Body of pancreas (tissue), 4 donors: ENCODE measurements at regions not wholly inside any gene's neighbourhood (a gene's known extent, or its start where the extent isn't known, plus 50 kb on each side); places are given as distances from the start of the nearest gene placed in this dataset.

Source experiments
- POLR2A ChIP-seq, 3 donors: fragments of 450-650 bp; IDR thresholded peaks; one replicate each; pipeline ENCODE4 v1.6.1; 2016; ENCODE audit warnings: antibody characterized with exemption in 3 of 3, mild to moderate bottlenecking in 2 of 3
- TF ChIP-seq, protein P1 (sequence below), 7 experiments: fragments of 450-650 bp in 4 of 7; fragments of 200-600 bp in 3 of 7; sonication (generic) in 3 of 7; IDR thresholded peaks; one replicate each; pipeline ENCODE4 v1.5.1; 2016 to 2019; ENCODE audit warnings: antibody characterized with exemption in 7 of 7

DNA sequence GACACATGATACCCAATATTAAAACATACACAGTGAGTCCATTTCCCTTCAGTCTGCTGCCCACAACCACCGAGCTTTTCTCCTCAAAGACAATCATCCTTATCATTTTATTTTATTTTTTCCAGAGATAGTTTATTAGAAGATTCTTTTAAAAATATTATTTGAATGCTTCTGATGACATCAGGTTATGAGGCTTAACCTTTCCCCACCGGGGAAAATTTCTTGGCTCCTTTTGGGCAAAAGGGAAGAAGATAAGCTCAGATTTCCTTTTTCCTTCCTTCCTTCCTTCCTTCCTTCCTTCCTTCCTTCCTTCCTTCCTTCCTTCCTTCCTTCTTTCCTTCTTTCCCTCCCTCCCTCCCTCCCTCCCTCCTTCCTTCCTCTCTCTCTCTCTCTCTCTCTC, 149.5 kb upstream of the CITED2 start:
- TF ChIP-seq, protein P1, sequence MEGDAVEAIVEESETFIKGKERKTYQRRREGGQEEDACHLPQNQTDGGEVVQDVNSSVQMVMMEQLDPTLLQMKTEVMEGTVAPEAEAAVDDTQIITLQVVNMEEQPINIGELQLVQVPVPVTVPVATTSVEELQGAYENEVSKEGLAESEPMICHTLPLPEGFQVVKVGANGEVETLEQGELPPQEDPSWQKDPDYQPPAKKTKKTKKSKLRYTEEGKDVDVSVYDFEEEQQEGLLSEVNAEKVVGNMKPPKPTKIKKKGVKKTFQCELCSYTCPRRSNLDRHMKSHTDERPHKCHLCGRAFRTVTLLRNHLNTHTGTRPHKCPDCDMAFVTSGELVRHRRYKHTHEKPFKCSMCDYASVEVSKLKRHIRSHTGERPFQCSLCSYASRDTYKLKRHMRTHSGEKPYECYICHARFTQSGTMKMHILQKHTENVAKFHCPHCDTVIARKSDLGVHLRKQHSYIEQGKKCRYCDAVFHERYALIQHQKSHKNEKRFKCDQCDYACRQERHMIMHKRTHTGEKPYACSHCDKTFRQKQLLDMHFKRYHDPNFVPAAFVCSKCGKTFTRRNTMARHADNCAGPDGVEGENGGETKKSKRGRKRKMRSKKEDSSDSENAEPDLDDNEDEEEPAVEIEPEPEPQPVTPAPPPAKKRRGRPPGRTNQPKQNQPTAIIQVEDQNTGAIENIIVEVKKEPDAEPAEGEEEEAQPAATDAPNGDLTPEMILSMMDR (IDR thresholded peaks at IDR 0.05), result no peak
- TF ChIP-seq POLR2A (IDR thresholded peaks at IDR 0.05), result no peak
